ENCODE measurements at regions not wholly inside any gene's neighbourhood (a gene's known extent, or its start where the extent isn't known, plus 50 kb on each side); places are given as distances from the start of the nearest gene placed in this dataset.

DNA sequence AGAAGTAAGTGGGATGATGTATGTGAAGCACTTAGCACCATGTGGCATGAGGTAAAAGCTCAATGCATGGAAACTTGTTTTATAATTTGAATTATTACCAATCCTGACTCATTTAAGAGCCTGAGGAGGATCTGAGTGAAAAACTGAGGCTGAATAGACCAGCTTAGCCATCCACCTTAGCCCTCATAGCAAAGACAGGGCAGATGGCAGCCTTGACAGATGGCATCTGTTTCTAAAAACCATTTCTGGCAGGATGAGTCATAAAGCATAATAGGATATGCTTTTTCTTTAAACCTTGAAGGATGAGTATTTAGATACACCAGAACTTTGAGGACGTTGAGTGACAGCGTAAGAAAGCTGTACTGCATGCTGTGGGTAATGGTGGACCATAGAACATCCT lies 61.0 kb upstream of the NAV2 start:
- no peak for DNase-seq (ENCODE audit: low spot score)
- Histone ChIP-seq H3K27ac (no peak overlapping the region), H3K4me3 (no peak overlapping the region), H3K9me3 (no peaks in the 10 kb centered on the region), H3K4me1 (no peaks in the 10 kb centered on the region), H3K36me3 (no peaks in the 10 kb centered on the region), H3K27me3 (no peaks in the 10 kb centered on the region)
- TF ChIP-seq, protein P1, sequence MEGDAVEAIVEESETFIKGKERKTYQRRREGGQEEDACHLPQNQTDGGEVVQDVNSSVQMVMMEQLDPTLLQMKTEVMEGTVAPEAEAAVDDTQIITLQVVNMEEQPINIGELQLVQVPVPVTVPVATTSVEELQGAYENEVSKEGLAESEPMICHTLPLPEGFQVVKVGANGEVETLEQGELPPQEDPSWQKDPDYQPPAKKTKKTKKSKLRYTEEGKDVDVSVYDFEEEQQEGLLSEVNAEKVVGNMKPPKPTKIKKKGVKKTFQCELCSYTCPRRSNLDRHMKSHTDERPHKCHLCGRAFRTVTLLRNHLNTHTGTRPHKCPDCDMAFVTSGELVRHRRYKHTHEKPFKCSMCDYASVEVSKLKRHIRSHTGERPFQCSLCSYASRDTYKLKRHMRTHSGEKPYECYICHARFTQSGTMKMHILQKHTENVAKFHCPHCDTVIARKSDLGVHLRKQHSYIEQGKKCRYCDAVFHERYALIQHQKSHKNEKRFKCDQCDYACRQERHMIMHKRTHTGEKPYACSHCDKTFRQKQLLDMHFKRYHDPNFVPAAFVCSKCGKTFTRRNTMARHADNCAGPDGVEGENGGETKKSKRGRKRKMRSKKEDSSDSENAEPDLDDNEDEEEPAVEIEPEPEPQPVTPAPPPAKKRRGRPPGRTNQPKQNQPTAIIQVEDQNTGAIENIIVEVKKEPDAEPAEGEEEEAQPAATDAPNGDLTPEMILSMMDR (IDR thresholded peaks at IDR 0.05): no peak

DNA sequence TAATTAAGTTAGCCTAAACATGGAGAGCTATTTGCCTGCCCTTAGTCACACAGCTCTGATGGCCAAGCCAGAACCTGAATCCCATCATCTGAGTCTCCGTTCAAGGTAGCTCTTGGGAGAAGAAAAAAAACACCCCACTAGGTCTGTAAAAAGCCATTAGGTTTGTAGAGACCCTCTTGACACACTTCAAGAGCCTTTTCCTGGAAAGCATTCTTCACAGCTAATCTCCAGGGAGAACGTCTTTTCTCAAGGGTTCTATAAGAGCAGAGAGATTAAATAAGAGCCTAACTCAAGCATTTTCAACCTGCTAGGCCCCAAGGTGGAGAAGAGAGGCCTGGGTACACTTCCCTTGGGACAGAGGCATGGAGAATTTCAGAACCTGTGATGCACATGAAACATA lies 61.6 kb upstream of the NAV2 start:
- Histone ChIP-seq H3K27me3 (no peaks in the 10 kb centered on the region), H3K9me3 (no peaks in the 10 kb centered on the region), H3K36me3 (no peaks in the 10 kb centered on the region), H3K27ac (no peak overlapping the region), H3K4me1 (no peaks in the 10 kb centered on the region), H3K4me3 (no peak overlapping the region)
- TF ChIP-seq, protein P1 (IDR thresholded peaks at IDR 0.05): no peak
- no peak for DNase-seq (ENCODE audit: low spot score)

DNA sequence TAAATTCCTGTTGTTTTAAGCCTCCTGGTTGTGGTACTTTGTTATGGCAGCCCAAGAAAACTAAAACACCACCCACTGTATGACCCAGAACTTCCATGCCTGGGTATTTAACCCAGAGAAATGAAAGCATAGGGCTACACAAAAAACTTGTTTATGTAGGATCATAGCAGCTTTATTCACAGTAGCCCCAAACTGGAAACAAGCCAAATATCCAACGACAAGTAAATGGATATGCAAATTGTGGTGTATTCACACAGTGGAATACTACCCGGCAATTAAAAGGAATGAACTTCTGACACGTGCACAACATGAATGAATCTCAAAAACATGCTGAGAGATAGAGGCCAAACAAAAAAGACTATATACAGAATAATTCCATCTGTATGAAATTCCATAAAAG lies 62.2 kb upstream of the NAV2 start:
- Histone ChIP-seq H3K36me3 (no peaks in the 10 kb centered on the region), H3K4me3 (no peak overlapping the region), H3K27me3 (no peaks in the 10 kb centered on the region), H3K9me3 (no peaks in the 10 kb centered on the region), H3K4me1 (no peaks in the 10 kb centered on the region), H3K27ac (no peak overlapping the region)
- TF ChIP-seq, protein P1 (IDR thresholded peaks at IDR 0.05): no peak
- DNase-seq (ENCODE audit: low spot score): no peak

DNA sequence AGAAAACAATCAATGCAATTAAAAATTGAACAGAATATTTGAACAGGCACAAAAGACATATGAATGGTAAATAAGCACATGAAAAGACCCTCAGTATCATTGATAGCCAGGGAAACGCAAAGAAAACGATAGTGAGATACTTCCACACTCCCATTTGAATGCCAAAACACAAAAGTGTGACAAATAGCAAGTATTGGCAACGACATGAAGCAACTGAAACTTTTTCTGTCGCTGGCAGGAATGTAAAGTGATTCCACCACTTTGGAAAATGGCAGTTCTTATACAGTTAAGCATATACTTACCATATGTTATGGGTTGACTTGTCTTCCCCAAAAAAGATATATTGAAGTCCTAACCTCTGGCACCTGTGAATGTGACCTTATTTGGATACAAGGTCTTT lies 62.9 kb upstream of the NAV2 start:
- TF ChIP-seq, protein P1 (IDR thresholded peaks at IDR 0.05): no peak
- H3K4me3 ChIP-seq: no peak overlapping the region
- no peak overlapping the region for H3K27ac ChIP-seq
- H3K36me3 ChIP-seq: no peaks in the 10 kb centered on the region
- no peaks in the 10 kb centered on the region for H3K4me1 ChIP-seq
- H3K27me3 ChIP-seq: no peaks in the 10 kb centered on the region
- no peaks in the 10 kb centered on the region for H3K9me3 ChIP-seq
- no peak for DNase-seq (ENCODE audit: low spot score)

DNA sequence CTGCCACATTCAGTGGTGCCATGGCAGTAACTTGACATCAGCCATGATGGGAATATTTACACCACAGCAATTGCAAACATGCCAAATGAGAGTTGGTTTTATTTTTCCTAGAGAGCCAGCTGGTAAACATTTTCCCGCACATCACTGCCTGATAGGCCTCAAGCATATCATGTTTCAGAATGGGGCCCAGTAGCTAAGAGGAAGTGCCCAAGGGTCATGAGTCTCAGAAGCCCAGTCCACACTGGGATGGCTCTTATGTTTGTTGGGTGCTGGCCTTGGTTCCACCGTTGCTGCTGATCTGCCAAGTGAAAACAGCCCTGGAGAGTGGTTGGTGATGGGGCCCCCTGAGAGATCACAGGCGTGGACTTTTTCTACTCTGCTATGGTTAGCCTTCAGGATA lies 64.3 kb upstream of the NAV2 start:
- no peak overlapping the region for H3K27ac ChIP-seq
- no peak for DNase-seq (ENCODE audit: low spot score)
- H3K4me1 ChIP-seq: no peaks in the 10 kb centered on the region
- TF ChIP-seq, protein P1 (IDR thresholded peaks at IDR 0.05): no peak
- no peak overlapping the region for H3K4me3 ChIP-seq
- H3K36me3 ChIP-seq: no peaks in the 10 kb centered on the region
- no peaks in the 10 kb centered on the region for H3K9me3 ChIP-seq
- H3K27me3 ChIP-seq: no peaks in the 10 kb centered on the region

DNA sequence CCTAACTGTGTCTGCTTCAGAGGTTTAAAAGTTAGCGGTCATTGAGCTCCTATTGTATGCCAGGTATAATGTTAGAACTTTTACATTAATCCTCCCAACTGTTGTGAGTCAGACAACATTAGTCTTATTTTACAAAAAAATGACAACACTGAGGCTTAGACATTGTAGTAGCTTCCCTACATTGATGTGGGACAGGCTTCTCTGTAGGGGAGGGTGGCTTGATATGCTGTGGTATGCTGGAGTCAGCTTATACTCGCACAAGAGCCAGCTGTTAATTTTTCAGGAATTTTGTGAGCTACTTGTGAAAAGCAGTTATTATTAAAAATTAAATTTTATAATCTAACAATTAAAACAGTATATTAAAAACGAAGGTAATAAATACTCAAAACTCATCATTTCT lies 64.8 kb upstream of the NAV2 start:
- no peak overlapping the region for H3K4me3 ChIP-seq
- TF ChIP-seq, protein P1 (IDR thresholded peaks at IDR 0.05): no peak
- no peaks in the 10 kb centered on the region for H3K36me3 ChIP-seq
- no peaks in the 10 kb centered on the region for H3K27me3 ChIP-seq
- H3K27ac ChIP-seq: no peak overlapping the region
- no peaks in the 10 kb centered on the region for H3K9me3 ChIP-seq
- no peak for DNase-seq (ENCODE audit: low spot score)
- no peaks in the 10 kb centered on the region for H3K4me1 ChIP-seq

Measured in right atrium auricular region (tissue), 2 donors.